HEK293 (cell line): ENCODE measurements at regions not wholly inside any gene's neighbourhood (a gene's known extent, or its start where the extent isn't known, plus 50 kb on each side); places are given as distances from the start of the nearest gene placed in this dataset.

Experiments used
- CTCF ChIA-PET: fragments of 350-600 bp; formaldehyde crosslinking; extraction: SDS; loops from one replicate; lab custom pipeline; 2021; ENCODE audit warnings: antibody characterized with exemption; lab: Yijun Ruan, JAX
- POLR2A ChIA-PET: fragments of 300-600 bp; formaldehyde crosslinking; extraction: SDS; loops from one replicate; lab custom pipeline; 2020; ENCODE audit warnings: antibody characterized with exemption, inconsistent platforms; lab: Yijun Ruan, JAX
- H3K27ac ChIP-seq: fragments of 200-500 bp; sonication (Bioruptor generic); 2 replicates; pipeline ENCODE4 v1.5.1; 2014; ENCODE audit warnings: low read depth, low read length, control low read depth, inconsistent platforms; ENCODE audit errors: extremely low read depth
- H3K36me3 ChIP-seq, 2 experiments: fragments of 200-500 bp in 1 of 2; sonication (Bioruptor generic) in 1 of 2; 1 replicate in 1 of 2; 2 replicates in 1 of 2; pipeline ENCODE4 v1.5.1; 2014 to 2017; ENCODE audit warnings: inconsistent platforms in 2 of 2, low read length in 2 of 2; ENCODE audit not compliant: control insufficient read depth in 2 of 2, insufficient read depth in 1 of 2
- H3K4me1 ChIP-seq: fragments of 200-500 bp; sonication (Bioruptor generic); 2 replicates; pipeline ENCODE4 v1.5.1; 2014; ENCODE audit warnings: mild to moderate bottlenecking, low read length, inconsistent platforms; ENCODE audit not compliant: control insufficient read depth, insufficient read depth
- H3K4me3 ChIP-seq: 2 replicates; pipeline ENCODE4 v1.5.1; 2011; ENCODE audit warnings: low read depth, mild to moderate bottlenecking, control low read depth, low read length, moderate library complexity
- H3K9me3 ChIP-seq: fragments of 200-500 bp; sonication (Bioruptor generic); 2 replicates; pipeline ENCODE4 v1.5.1; 2014; ENCODE audit warnings: low read depth, low read length, inconsistent platforms; ENCODE audit not compliant: control insufficient read depth, insufficient read depth
- BCL11B ChIP-seq: fragments of 450-650 bp; formaldehyde crosslinking; IDR thresholded peaks from 2 replicates; pipeline ENCODE4 v1.5.1; 2016; ENCODE audit warnings: low read depth, missing biosample characterization, missing genetic modification characterization
- FEZF1 ChIP-seq: fragments of 450-650 bp; formaldehyde crosslinking; IDR thresholded peaks from 2 replicates; pipeline ENCODE4 v1.5.1; 2016; ENCODE audit warnings: missing biosample characterization, missing genetic modification characterization
- GLIS2 ChIP-seq: fragments of 450-650 bp; formaldehyde crosslinking; IDR thresholded peaks from 2 replicates; pipeline ENCODE4 v1.5.1; 2016; ENCODE audit warnings: missing biosample characterization, missing genetic modification characterization
- KLF7 ChIP-seq: fragments of 450-650 bp; formaldehyde crosslinking; IDR thresholded peaks from 2 replicates; pipeline ENCODE4 v1.5.1; 2016; ENCODE audit warnings: missing biosample characterization, missing genetic modification characterization, borderline replicate concordance
- KLF8 ChIP-seq: fragments of 450-650 bp; formaldehyde crosslinking; IDR thresholded peaks from 2 replicates; pipeline ENCODE4 v1.5.1; 2016; ENCODE audit warnings: missing biosample characterization, missing genetic modification characterization
- RBAK ChIP-seq: fragments of 450-650 bp; formaldehyde crosslinking; IDR thresholded peaks from 2 replicates; pipeline ENCODE4 v1.5.1; 2016; ENCODE audit warnings: missing biosample characterization, missing genetic modification characterization
- ZBTB21 ChIP-seq: fragments of 450-650 bp; formaldehyde crosslinking; IDR thresholded peaks from 2 replicates; pipeline ENCODE4 v1.5.1; 2017; ENCODE audit warnings: missing biosample characterization, missing genetic modification characterization
- ZFP37 ChIP-seq: fragments of 450-650 bp; formaldehyde crosslinking; IDR thresholded peaks from 2 replicates; pipeline ENCODE4 v1.5.1; 2016; ENCODE audit warnings: missing biosample characterization, missing genetic modification characterization
- ZNF112 ChIP-seq: fragments of 450-650 bp; formaldehyde crosslinking; IDR thresholded peaks from 2 replicates; pipeline ENCODE4 v1.5.0; 2017; ENCODE audit warnings: missing biosample characterization, missing genetic modification characterization
- ZNF23 ChIP-seq: fragments of 450-650 bp; formaldehyde crosslinking; IDR thresholded peaks from 2 replicates; pipeline ENCODE4 v1.5.1; 2016; ENCODE audit warnings: missing biosample characterization, missing genetic modification characterization, borderline replicate concordance
- ZNF24 ChIP-seq: fragments of 450-650 bp; formaldehyde crosslinking; IDR thresholded peaks from 2 replicates; pipeline ENCODE4 v1.5.1; 2016; ENCODE audit warnings: missing biosample characterization, missing genetic modification characterization
- ZNF292 ChIP-seq: fragments of 450-650 bp; formaldehyde crosslinking; IDR thresholded peaks from 2 replicates; pipeline ENCODE4 v1.5.1; 2016; ENCODE audit warnings: low read depth, missing biosample characterization, missing genetic modification characterization, borderline replicate concordance
- ZNF335 ChIP-seq: fragments of 450-650 bp; formaldehyde crosslinking; conservative IDR thresholded peaks from 2 replicates; pipeline ENCODE4 v1.5.1; 2016; ENCODE audit warnings: missing biosample characterization, missing genetic modification characterization
- ZNF350 ChIP-seq: fragments of 450-650 bp; formaldehyde crosslinking; IDR thresholded peaks from 2 replicates; pipeline ENCODE4 v1.5.0; 2017; ENCODE audit warnings: missing biosample characterization, mild to moderate bottlenecking, missing genetic modification characterization
- ZNF600 ChIP-seq: fragments of 450-650 bp; formaldehyde crosslinking; IDR thresholded peaks from 2 replicates; pipeline ENCODE4 v1.5.1; 2016; ENCODE audit warnings: missing biosample characterization, missing genetic modification characterization
- ZNF610 ChIP-seq: fragments of 450-650 bp; formaldehyde crosslinking; IDR thresholded peaks from 2 replicates; pipeline ENCODE4 v1.5.1; 2016; ENCODE audit warnings: missing biosample characterization, missing genetic modification characterization, borderline replicate concordance
- ZNF629 ChIP-seq: fragments of 450-650 bp; formaldehyde crosslinking; IDR thresholded peaks from 2 replicates; pipeline ENCODE4 v1.5.1; 2017; ENCODE audit warnings: missing biosample characterization, missing genetic modification characterization
- ZNF658 ChIP-seq: fragments of 450-650 bp; formaldehyde crosslinking; IDR thresholded peaks from 2 replicates; pipeline ENCODE4; 2016; ENCODE audit warnings: missing biosample characterization, missing genetic modification characterization
- TF ChIP-seq, protein P1 (sequence below): fragments of 450-650 bp; formaldehyde crosslinking; IDR thresholded peaks from 2 replicates; pipeline ENCODE4; 2016; ENCODE audit warnings: missing biosample characterization, missing genetic modification characterization
- TF ChIP-seq, protein P2 (sequence below): fragments of 450-650 bp; formaldehyde crosslinking; IDR thresholded peaks from 2 replicates; pipeline ENCODE4 v1.5.1; 2016; ENCODE audit warnings: missing biosample characterization, missing genetic modification characterization
- TF ChIP-seq, protein P3 (sequence below): fragments of 450-650 bp; formaldehyde crosslinking; IDR thresholded peaks from 2 replicates; pipeline ENCODE4 v1.5.1; 2016; ENCODE audit warnings: missing biosample characterization, missing genetic modification characterization
- TF ChIP-seq, protein P4 (sequence below): fragments of 450-650 bp; formaldehyde crosslinking; IDR thresholded peaks from 2 replicates; pipeline ENCODE4 v1.5.1; 2017; ENCODE audit warnings: missing biosample characterization, mild to moderate bottlenecking, missing genetic modification characterization, moderate library complexity
- TF ChIP-seq, protein P5 (sequence below): fragments of 450-650 bp; IDR thresholded peaks from 2 replicates; pipeline ENCODE4 v1.5.1; 2018; ENCODE audit warnings: missing biosample characterization, missing genetic modification characterization
- TF ChIP-seq, protein P6 (sequence below): fragments of 450-650 bp; formaldehyde crosslinking; IDR thresholded peaks from 2 replicates; pipeline ENCODE4 v1.5.1; 2017; ENCODE audit warnings: missing biosample characterization, missing genetic modification characterization

DNA sequence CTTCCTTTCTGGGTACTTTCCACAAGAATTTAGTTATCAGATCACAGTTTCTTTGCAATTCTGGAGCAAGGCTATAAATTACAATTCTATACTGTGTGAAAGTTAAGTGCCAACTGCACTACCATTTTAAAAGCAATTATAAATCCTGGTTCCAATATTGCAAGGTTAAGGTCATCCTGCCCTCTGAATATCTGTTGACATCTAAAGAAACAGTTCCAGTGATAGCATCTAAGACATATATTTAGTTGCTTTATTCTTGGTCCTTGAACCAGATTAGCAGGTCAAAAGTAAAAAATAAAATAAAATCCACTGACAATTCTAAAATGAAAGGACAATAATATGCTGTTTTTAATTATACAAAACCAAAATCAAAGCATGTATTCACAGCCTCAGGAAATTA, 334.2 kb downstream of the ATXN7L3B start (continued):
- TF ChIP-seq ZNF335 (tag by site-specific recombination) (no peak), GLIS2 (no peak), RBAK (tag by site-specific recombination) (no peak)
- TF ChIP-seq, protein P1, sequence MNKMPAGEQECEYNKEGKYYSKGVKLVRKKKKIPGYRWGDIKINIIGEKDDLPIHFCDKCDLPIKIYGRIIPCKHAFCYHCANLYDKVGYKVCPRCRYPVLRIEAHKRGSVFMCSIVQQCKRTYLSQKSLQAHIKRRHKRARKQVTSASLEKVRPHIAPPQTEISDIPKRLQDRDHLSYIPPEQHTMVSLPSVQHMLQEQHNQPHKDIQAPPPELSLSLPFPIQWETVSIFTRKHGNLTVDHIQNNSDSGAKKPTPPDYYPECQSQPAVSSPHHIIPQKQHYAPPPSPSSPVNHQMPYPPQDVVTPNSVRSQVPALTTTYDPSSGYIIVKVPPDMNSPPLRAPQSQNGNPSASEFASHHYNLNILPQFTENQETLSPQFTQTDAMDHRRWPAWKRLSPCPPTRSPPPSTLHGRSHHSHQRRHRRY (tag by site-specific recombination): no peak

DNA sequence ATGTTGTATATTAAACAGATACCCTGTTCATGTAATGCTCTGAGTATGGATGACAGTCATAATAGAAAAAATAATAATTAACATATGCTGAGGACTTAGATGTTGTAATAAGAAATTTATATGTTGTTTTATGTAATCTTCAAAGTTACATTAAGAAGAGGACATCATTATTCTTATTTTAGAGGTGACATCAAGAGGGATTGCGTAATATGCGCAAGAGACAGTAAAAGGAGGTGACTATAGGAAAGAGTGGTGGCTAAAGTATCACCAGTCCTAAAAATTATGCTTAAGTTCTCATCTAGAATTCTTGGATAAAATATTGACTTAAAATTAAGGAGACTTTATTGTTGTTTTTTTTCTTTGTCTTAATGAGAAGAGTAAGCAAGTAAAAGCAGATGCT, 323.9 kb downstream of the KCNC2 start:
- POLR2A ChIA-PET: no interaction called here

DNA sequence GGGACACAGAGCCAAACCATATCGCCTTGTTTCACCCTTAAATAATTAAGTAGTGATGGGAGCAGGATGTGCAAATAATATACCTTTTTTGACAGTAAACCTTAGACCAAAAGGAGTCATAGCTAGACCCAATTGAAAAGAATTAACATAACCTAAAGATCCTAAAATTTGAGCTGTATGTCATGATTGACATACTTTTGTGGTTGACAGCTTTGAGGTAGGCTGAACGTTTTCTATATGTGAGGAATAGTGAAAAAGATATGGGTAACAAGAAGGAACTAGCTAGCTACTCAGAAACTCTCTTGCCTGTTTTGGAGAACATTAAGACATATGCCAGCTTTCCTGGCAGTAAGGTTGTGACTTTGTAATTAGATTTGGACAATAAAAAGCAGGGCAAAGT, 320.6 kb downstream of the KCNC2 start:
- ChIA-PET CTCF (no interaction called here), POLR2A (no interaction called here)
- no peaks in the 10 kb centered on the region for H3K9me3 ChIP-seq
- H3K4me1 ChIP-seq: 0 out of 2 replicates have a peak, but pooled peaks cover 5% of the 10 kb centered on the region
- no peak overlapping the region for H3K4me3 ChIP-seq
- no peak for TF ChIP-seq ZBTB21
- TF ChIP-seq, protein P2, sequence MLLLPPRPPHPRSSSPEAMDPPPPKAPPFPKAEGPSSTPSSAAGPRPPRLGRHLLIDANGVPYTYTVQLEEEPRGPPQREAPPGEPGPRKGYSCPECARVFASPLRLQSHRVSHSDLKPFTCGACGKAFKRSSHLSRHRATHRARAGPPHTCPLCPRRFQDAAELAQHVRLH: no peak
- no peak for TF ChIP-seq KLF7 (tag by site-specific recombination)
- TF ChIP-seq, protein P3, sequence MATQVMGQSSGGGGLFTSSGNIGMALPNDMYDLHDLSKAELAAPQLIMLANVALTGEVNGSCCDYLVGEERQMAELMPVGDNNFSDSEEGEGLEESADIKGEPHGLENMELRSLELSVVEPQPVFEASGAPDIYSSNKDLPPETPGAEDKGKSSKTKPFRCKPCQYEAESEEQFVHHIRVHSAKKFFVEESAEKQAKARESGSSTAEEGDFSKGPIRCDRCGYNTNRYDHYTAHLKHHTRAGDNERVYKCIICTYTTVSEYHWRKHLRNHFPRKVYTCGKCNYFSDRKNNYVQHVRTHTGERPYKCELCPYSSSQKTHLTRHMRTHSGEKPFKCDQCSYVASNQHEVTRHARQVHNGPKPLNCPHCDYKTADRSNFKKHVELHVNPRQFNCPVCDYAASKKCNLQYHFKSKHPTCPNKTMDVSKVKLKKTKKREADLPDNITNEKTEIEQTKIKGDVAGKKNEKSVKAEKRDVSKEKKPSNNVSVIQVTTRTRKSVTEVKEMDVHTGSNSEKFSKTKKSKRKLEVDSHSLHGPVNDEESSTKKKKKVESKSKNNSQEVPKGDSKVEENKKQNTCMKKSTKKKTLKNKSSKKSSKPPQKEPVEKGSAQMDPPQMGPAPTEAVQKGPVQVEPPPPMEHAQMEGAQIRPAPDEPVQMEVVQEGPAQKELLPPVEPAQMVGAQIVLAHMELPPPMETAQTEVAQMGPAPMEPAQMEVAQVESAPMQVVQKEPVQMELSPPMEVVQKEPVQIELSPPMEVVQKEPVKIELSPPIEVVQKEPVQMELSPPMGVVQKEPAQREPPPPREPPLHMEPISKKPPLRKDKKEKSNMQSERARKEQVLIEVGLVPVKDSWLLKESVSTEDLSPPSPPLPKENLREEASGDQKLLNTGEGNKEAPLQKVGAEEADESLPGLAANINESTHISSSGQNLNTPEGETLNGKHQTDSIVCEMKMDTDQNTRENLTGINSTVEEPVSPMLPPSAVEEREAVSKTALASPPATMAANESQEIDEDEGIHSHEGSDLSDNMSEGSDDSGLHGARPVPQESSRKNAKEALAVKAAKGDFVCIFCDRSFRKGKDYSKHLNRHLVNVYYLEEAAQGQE (tag by site-specific recombination): no peak
- no peak overlapping the region for H3K27ac ChIP-seq
- no peaks in the 10 kb centered on the region for H3K36me3 ChIP-seq

More for the DNA sequence above, 323.9 kb downstream of the KCNC2 start:
- Histone ChIP-seq H3K4me3 (no peak overlapping the region), H3K27ac (no peak overlapping the region), H3K4me1 (0 out of 2 replicates have a peak, but pooled peaks cover 5% of the 10 kb centered on the region), H3K36me3 (no peaks in the 10 kb centered on the region), H3K9me3 (no peaks in the 10 kb centered on the region)
- no peak for TF ChIP-seq ZFP37 (tag by site-specific recombination)
- no peak for TF ChIP-seq ZNF629 (tag by site-specific recombination)
- TF ChIP-seq ZNF292: no peak
- no peak for TF ChIP-seq FEZF1 (tag by site-specific recombination)
- no peak for TF ChIP-seq ZNF24 (tag by site-specific recombination)
- TF ChIP-seq, protein P4, sequence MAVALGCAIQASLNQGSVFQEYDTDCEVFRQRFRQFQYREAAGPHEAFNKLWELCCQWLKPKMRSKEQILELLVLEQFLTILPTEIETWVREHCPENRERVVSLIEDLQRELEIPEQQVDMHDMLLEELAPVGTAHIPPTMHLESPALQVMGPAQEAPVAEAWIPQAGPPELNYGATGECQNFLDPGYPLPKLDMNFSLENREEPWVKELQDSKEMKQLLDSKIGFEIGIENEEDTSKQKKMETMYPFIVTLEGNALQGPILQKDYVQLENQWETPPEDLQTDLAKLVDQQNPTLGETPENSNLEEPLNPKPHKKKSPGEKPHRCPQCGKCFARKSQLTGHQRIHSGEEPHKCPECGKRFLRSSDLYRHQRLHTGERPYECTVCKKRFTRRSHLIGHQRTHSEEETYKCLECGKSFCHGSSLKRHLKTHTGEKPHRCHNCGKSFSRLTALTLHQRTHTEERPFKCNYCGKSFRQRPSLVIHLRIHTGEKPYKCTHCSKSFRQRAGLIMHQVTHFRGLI (tag by site-specific recombination): no peak
- TF ChIP-seq ZNF610 (tag by site-specific recombination): no peak
- TF ChIP-seq ZNF658: no peak
- no peak for TF ChIP-seq ZNF600 (tag by site-specific recombination)
- no peak for TF ChIP-seq ZNF23 (tag by site-specific recombination)
- no peak for TF ChIP-seq ZNF335 (tag by site-specific recombination)
- TF ChIP-seq ZNF112 (tag by site-specific recombination): no peak
- TF ChIP-seq, protein P5, sequence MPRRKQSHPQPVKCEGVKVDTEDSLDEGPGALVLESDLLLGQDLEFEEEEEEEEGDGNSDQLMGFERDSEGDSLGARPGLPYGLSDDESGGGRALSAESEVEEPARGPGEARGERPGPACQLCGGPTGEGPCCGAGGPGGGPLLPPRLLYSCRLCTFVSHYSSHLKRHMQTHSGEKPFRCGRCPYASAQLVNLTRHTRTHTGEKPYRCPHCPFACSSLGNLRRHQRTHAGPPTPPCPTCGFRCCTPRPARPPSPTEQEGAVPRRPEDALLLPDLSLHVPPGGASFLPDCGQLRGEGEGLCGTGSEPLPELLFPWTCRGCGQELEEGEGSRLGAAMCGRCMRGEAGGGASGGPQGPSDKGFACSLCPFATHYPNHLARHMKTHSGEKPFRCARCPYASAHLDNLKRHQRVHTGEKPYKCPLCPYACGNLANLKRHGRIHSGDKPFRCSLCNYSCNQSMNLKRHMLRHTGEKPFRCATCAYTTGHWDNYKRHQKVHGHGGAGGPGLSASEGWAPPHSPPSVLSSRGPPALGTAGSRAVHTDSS: no peak
- TF ChIP-seq KLF8 (tag by site-specific recombination): no peak
- no peak for TF ChIP-seq ZNF350 (tag by site-specific recombination)
- TF ChIP-seq, protein P6, sequence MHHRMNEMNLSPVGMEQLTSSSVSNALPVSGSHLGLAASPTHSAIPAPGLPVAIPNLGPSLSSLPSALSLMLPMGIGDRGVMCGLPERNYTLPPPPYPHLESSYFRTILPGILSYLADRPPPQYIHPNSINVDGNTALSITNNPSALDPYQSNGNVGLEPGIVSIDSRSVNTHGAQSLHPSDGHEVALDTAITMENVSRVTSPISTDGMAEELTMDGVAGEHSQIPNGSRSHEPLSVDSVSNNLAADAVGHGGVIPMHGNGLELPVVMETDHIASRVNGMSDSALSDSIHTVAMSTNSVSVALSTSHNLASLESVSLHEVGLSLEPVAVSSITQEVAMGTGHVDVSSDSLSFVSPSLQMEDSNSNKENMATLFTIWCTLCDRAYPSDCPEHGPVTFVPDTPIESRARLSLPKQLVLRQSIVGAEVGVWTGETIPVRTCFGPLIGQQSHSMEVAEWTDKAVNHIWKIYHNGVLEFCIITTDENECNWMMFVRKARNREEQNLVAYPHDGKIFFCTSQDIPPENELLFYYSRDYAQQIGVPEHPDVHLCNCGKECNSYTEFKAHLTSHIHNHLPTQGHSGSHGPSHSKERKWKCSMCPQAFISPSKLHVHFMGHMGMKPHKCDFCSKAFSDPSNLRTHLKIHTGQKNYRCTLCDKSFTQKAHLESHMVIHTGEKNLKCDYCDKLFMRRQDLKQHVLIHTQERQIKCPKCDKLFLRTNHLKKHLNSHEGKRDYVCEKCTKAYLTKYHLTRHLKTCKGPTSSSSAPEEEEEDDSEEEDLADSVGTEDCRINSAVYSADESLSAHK (tag by site-specific recombination): no peak
- TF ChIP-seq BCL11B: no peak
- CTCF ChIA-PET: interaction anchor here (0.6 to 0.7 kb wide), 2 partner anchors 16 to 807 kb away, joined by 4 to 5 read pairs; no protein-coding TSS in a partner anchor
